HG03139 (cell line): ENCODE measurements at regions not wholly inside any gene's neighbourhood (a gene's known extent, or its start where the extent isn't known, plus 50 kb on each side); places are given as distances from the start of the nearest gene placed in this dataset.

ENCODE experiments used
- ATAC-seq: cut with Tn5 transposase; IDR thresholded peaks from one replicate; pipeline ENCODE4 v1.9.1; 2021; ENCODE audit not compliant: unreplicated experiment

DNA sequence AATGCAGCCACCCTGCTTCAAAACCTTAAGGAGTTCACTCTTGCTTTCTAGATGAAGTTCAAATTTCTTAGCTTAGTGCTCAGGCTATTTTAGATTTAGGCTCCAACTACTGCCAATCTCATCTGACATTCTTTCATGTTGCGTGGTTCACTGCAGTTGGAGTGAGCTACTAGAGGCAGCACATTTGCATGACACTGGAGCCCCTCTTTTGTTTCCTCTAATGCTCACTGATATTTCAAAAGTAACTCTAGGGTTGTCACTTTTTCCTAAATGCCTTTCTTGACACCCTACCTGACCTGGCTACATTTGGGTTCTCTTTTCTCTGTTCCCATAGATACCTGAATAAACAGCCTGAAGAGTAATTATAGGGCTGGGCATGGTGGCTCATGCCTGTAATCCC lies 586.5 kb upstream of the GOT2 start:
- ATAC-seq: no peak

- no peak for ATAC-seq
Observed at GRCh38 chr16:59319871-59320270, 585.8 kb upstream of the GOT2 start.

DNA sequence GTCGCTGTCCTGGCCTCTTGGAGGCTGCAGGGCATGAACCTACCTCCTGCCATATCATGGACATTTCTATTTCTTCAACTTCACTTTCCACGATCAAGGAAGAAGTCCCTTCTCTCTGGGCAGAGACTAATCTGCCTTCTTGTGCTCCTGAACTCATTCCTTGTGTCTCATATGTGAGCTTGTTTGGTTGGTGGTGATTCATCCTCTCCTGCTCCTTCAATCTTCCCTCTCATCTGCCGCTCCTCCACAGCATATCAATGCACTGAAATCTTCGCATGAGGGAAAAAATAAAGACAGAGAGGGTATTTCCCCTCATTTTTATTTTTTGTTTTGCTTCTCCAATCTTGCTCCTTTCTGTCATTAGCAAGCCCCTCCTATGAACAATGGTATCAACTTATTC lies 571.7 kb upstream of the GOT2 start:
- ATAC-seq: no peak

DNA sequence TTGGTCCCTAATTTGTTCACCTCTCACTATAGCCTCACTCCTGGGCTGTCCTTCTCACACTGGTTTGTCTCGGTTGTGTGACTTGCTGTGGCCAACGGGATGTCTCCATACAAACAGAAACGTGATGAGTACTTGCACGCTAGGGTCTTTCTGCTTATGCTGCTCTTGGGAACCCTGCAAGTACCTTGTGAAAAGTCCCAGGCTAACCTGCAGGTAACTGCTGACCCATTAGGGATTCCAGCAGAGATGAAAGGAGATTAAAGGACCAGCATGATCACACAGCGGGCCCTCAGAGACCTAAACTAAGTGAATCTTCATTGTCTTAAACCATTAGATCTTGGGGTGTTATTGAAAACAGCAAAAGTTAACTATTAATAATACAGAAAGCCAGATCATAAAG lies 562.8 kb upstream of the GOT2 start:
- no peak for ATAC-seq

GRCh38 chr16:59295993-59296736 lies 562.0 kb upstream of the GOT2 start:
- ATAC-seq: no peak

- no peak for ATAC-seq
Observed at GRCh38 chr16:59295474-59295873, 561.4 kb upstream of the GOT2 start.

DNA sequence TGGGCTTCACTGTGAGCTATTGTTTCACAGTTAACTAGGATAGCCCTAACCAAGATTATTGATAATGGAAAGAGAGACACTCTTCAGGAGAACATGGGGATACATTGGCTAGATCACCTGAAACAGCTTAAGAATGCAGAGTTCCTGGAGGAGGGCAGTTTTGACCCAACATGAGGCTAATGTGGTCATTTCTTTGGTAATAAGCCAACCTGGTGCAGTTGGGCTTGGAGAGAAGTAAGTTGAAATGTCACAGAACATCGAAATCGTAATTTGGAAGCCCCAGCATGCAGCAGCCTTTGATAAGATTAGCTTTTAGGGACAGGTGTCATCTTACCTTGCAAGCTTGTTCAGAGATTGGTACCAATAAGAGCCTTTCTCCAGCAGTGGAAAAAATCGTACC lies 556.6 kb upstream of the GOT2 start:
- ATAC-seq: no peak

GRCh38 chr16:59289151-59289550 lies 555.0 kb upstream of the GOT2 start:
- ATAC-seq: no peak

GRCh38 chr16:59274141-59274540 lies 540.0 kb upstream of the GOT2 start:
- no peak for ATAC-seq

- ATAC-seq: no peak
Observed at GRCh38 chr16:59263955-59264354, 529.8 kb upstream of the GOT2 start.

GRCh38 chr16:59260892-59261291 lies 526.8 kb upstream of the GOT2 start:
- ATAC-seq: no peak

- ATAC-seq: no peak
Observed at GRCh38 chr16:59259950-59260319, 525.8 kb upstream of the GOT2 start.

DNA sequence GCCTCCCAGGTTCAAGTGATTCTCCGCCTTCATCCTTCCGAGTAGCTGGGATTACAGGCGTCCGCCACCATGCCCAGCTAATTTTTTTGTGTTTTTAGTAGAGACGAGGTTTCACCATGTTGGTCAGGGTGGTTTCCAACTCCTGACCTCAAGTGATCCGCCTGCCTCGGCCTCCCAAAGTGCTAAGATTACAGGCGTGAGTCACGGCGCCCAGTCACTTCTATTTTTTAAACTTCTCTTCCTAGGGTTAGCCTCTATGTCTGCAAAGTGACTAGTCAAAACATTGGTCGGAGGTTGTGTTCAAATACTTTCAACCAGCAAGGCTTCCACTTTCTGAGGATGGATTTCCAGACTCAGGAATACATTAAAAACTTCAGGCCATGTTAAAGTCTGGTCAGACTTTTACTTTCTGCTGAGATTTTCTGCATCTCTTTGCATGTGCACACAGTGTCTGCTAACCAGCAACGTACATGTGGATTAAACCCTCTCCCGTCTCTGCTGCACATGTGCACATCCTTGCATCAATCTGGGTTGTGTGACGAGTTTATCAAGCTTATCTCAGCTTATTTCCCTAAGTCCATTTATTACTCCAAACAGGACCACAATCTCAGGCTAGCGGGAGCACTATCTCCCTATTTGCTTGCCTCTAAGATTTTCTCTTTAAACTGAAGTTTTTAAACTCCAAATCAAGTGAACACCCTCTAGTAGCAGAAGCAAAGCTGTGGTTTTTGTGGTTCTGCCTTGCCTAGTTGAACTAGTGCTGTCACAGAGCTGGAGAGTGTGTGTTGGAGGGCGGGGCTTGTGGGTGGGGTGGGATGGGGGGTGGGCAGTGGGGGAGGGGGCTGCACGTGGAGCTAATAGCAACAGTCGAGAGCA lies 525.2 kb upstream of the GOT2 start:
- no peak for ATAC-seq

DNA sequence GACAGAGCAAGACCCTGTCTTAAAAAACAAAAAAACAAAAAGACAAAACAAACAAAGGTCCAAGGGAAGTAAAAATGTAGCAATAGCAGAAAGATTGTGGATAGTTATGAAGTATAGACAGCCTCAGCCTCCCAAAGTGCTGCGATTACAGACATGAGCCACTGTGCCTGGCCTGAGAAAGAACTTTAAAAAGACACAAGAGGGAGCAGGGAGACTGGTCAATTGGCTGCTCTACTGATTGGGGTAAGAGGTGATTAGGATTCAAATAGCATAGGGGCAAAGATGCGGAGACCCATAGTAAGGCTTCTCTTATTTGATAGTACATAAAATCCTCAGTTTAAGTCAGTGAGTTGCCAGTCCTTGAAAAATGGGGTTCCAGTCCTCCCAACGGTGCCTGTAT lies 518.2 kb upstream of the GOT2 start:
- ATAC-seq: no peak

- ATAC-seq: no peak
Observed at GRCh38 chr16:59249011-59249410, 514.9 kb upstream of the GOT2 start.

GRCh38 chr16:59242556-59242955 lies 508.4 kb upstream of the GOT2 start:
- ATAC-seq: no peak

DNA sequence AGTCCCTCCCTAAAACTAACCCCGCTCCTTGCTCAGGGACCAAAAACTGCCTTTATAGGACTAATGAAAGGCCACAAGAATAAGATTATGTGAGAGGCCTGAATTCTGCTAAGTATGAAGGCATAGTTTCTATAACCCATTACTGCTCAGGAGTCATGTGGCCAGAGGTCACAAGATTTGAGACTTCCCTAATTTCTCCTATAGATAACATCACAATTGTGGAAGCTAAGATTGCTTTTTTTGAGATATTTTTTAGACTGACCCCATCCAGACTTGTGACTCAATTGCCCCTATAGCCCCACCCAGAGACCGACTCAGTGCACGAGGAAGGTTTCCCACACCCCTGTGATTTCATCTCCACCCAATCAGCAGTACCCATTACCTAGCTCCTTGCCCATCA lies 504.1 kb upstream of the GOT2 start:
- no peak for ATAC-seq

DNA sequence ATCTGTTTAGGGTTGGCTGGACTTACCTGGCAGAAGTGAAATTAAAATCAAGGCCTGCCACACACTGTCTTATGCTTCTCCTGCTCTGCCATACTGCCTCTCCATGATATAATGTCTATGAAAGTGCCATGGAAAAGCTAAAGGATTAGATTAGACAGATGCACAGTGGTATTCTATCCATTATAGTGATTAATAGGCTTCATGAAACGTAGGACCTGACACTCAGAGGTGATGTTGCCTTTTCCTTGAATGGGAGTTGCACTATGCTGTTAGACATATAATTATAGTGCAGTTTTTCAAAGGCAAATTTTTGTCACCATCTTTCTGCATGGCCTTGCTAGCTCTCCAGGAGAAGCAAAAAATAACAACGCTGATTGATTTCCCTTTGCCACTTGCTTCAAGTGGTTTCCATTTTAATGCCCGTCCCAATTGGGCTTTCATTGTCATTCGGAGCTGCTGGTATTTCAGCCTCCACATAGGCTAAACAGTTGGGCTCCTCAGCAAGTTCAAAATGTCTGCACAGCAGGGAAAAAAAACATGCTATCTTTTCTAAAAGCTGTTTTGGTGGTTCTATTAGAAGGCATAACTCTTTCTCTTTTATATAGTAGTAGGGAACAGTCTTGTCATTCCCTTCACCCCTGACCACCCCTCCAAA lies 502.8 kb upstream of the GOT2 start:
- ATAC-seq: no peak

DNA sequence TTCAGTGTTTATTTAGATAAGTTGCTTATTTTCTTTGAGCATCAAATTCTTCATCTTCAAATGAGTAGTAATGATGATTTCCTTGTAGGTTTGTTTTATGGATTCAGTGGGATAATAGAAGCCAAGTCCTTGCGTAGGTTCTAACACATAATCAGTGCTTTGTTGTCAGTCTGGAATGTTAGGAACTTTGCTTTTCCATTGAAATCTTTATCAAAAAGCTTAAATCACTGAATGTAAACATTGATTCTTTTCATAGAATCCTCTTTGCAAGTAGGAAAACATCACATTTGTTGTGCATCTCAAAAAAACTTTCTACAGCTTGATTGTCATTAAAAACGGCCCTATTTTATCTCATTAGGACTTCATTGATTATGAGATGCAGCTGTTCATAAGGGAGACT lies 490.3 kb upstream of the GOT2 start:
- ATAC-seq: no peak

DNA sequence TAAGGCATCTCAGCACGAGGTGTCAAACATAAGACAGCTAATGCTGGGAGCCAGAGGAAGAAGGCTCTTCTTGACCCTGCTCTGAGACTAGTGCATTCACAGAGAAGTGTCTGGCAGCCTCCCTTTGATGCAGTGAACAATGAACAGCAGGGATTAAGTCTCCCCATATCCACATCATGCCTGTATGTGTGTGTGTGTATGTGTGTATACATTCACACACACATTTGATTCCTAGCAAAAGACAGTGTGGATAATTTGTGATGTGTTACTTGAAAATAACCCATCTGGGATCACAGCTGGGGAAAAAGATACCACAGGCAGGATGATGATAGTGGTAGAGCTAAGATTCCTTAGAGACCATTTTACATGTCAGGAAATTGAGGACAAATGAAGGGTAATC lies 485.9 kb upstream of the GOT2 start:
- ATAC-seq: no peak

DNA sequence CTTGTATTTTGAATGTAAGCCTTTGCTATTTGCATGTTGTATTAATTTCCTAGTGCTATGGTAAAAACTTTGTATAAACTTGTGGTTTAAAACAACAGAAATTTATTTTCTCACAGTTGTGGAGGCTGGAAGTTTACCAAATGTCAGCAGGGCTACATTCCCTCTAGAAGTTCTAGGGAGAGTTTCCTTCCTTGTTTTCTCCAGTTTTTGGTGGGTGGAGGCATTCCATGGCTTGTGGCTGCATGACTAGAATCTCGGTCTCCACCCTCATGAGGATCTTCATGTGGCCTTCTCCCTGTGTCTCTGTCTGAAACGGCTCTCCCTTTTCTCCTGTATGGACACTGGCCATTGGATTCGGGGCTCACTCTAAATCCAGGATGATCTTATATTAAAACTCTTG lies 482.2 kb upstream of the GOT2 start:
- ATAC-seq: no peak

DNA sequence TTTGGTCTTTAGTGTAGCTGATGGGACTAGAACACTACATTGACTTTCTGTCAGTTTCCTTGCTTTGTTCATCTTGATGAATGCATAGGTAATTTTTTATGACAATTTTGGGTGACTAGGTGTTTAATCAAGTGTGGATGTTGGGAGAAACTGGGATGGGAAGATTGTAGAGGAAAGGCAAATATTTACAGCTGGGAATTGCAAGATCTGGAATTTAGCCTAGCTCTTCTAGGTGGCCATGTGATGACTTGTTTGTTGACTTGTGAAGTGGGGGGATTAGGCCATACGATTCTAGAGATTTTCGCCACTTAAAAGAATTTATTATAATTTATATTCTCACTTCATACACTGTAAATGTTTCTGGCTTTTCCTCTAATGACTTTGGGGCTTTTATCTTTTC lies 480.3 kb upstream of the GOT2 start:
- no peak for ATAC-seq
